NCI-H2196 (cell line): ENCODE measurements at regions not wholly inside any gene's neighbourhood (a gene's known extent, or its start where the extent isn't known, plus 50 kb on each side); places are given as distances from the start of the nearest gene placed in this dataset.

Source experiments
- DNase-seq: peaks from one replicate; lab custom pipeline; 2025; ENCODE audit not compliant: unreplicated experiment; lab: John Stamatoyannopoulos, UW

GRCh38 chr1:82848043-82848442 is 1047.3 kb downstream of the ADGRL2 start:
- no peak for DNase-seq

GRCh38 chr1:82845866-82846265 is 1045.1 kb downstream of the ADGRL2 start:
- DNase-seq, result no peak

- DNase-seq, result no peak
Measured at GRCh38 chr1:82844911-82845827, 1044.4 kb downstream of the ADGRL2 start.

GRCh38 chr1:82844447-82844846 is 1043.7 kb downstream of the ADGRL2 start:
- no peak for DNase-seq

GRCh38 chr1:82843876-82844275 is 1043.1 kb downstream of the ADGRL2 start:
- no peak for DNase-seq

- DNase-seq, result no peak
Measured at GRCh38 chr1:82840192-82840591, 1039.5 kb downstream of the ADGRL2 start.

- DNase-seq, result no peak
Measured at GRCh38 chr1:82837766-82838465, 1037.2 kb downstream of the ADGRL2 start.

- DNase-seq, result no peak
Measured at GRCh38 chr1:82836973-82837680, 1036.4 kb downstream of the ADGRL2 start.

- DNase-seq, result no peak
Measured at GRCh38 chr1:82836213-82836972, 1035.7 kb downstream of the ADGRL2 start.

GRCh38 chr1:82830690-82831380 is 1030.1 kb downstream of the ADGRL2 start:
- DNase-seq, result no peak

- no peak for DNase-seq
Measured at GRCh38 chr1:82829527-82829926, 1028.8 kb downstream of the ADGRL2 start.

- DNase-seq, result no peak
Measured at GRCh38 chr1:82823876-82824275, 1023.1 kb downstream of the ADGRL2 start.

- DNase-seq, result no peak
Measured at GRCh38 chr1:82820816-82821215, 1020.1 kb downstream of the ADGRL2 start.

- no peak for DNase-seq
Measured at GRCh38 chr1:82819234-82819633, 1018.5 kb downstream of the ADGRL2 start.

GRCh38 chr1:82818586-82818985 is 1017.9 kb downstream of the ADGRL2 start:
- DNase-seq, result no peak

- no peak for DNase-seq
Measured at GRCh38 chr1:82813386-82813785, 1012.7 kb downstream of the ADGRL2 start.

GRCh38 chr1:82810601-82811000 is 1009.9 kb downstream of the ADGRL2 start:
- no peak for DNase-seq

GRCh38 chr1:82807563-82807962 is 1006.8 kb downstream of the ADGRL2 start:
- DNase-seq, result no peak

- no peak for DNase-seq
Measured at GRCh38 chr1:82806133-82806532, 1005.4 kb downstream of the ADGRL2 start.

- DNase-seq, result no peak
Measured at GRCh38 chr1:82801176-82801575, 1000.4 kb downstream of the ADGRL2 start.
